HFFc6 (cell line): ENCODE measurements at regions not wholly inside any gene's neighbourhood (a gene's known extent, or its start where the extent isn't known, plus 50 kb on each side); places are given as distances from the start of the nearest gene placed in this dataset.
A peak's percentile ranks its signal among the peaks of the same experiment; 100 is the strongest.
"Not testable (repeated sequence)": the region's sequence is repeated elsewhere in the genome, so short reads cannot be mapped to it uniquely, and the experiment has no call there.

Experiments
- DNase-seq: peaks from one replicate; pipeline ENCODE4 v3.0.0-alpha.2; 2018
- H3K27ac Mint-ChIP-seq: 2 replicates; pipeline ENCODE4 v1.8.0; 2020; ENCODE audit warnings: mild to moderate bottlenecking, mixed read lengths
- H3K27me3 Mint-ChIP-seq: 2 replicates; pipeline ENCODE4 v1.8.0; 2021; ENCODE audit warnings: mild to moderate bottlenecking, moderate library complexity, mixed read lengths; ENCODE audit not compliant: insufficient read depth
- H3K36me3 Mint-ChIP-seq: 2 replicates; pipeline ENCODE4 v1.8.0; 2021; ENCODE audit warnings: low read depth, mixed read lengths
- H3K4me1 Mint-ChIP-seq: 2 replicates; pipeline ENCODE4 v1.8.0; 2020; ENCODE audit warnings: low read depth, mixed read lengths
- H3K4me3 Mint-ChIP-seq: 2 replicates; pipeline ENCODE4 v1.8.0; 2020; ENCODE audit warnings: mild to moderate bottlenecking, moderate library complexity, mixed read lengths
- H3K9me3 Mint-ChIP-seq: 2 replicates; pipeline ENCODE4 v1.8.0; 2020; ENCODE audit warnings: mild to moderate bottlenecking, mixed read lengths
- TF ChIP-seq, protein P1 (sequence below): fragments of 200-600 bp; sonication (generic); IDR thresholded peaks from 2 replicates; pipeline ENCODE4 v1.5.0; 2021; ENCODE audit warnings: antibody characterized with exemption, mild to moderate bottlenecking

DNA sequence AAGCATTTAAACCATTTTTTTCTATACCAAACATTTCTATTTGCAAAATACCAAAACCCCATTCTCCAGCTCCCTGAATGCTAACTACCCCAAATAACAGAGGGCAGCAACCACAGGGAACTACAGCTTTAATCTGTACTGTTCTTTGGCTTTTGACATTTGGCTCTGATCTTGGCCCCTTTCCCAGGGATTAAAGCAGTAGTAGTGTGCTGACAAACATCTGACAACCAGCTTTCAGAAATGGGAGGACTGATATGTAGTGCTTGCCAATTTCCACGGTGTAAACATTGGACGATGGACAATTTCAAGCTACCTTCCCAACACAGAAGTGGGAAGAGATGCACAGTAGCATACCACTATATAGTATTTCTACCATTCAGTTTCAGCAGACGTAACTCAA lies 88.4 kb upstream of the TEAD1 start:
- Mint-ChIP-seq H3K27me3 (no peaks in the 10 kb centered on the region), H3K9me3 (no peaks in the 10 kb centered on the region), H3K4me3 (no peak overlapping the region), H3K27ac (no peak overlapping the region), H3K36me3 (no peaks in the 10 kb centered on the region), H3K4me1 (peaks cover 40% of the 10 kb centered on the region)
- DNase-seq = no peak
- TF ChIP-seq, protein P1, sequence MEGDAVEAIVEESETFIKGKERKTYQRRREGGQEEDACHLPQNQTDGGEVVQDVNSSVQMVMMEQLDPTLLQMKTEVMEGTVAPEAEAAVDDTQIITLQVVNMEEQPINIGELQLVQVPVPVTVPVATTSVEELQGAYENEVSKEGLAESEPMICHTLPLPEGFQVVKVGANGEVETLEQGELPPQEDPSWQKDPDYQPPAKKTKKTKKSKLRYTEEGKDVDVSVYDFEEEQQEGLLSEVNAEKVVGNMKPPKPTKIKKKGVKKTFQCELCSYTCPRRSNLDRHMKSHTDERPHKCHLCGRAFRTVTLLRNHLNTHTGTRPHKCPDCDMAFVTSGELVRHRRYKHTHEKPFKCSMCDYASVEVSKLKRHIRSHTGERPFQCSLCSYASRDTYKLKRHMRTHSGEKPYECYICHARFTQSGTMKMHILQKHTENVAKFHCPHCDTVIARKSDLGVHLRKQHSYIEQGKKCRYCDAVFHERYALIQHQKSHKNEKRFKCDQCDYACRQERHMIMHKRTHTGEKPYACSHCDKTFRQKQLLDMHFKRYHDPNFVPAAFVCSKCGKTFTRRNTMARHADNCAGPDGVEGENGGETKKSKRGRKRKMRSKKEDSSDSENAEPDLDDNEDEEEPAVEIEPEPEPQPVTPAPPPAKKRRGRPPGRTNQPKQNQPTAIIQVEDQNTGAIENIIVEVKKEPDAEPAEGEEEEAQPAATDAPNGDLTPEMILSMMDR = no peak

- peak overlapping the region; percentile 70 for H3K27ac Mint-ChIP-seq
- peaks cover 24% of the 10 kb centered on the region for H3K4me1 Mint-ChIP-seq
- DNase-seq = peak; percentile 58
- H3K36me3 Mint-ChIP-seq = no peaks in the 10 kb centered on the region
- H3K27me3 Mint-ChIP-seq = no peaks in the 10 kb centered on the region
- no peak overlapping the region for H3K4me3 Mint-ChIP-seq
- TF ChIP-seq, protein P1 = no peak
- H3K9me3 Mint-ChIP-seq = no peaks in the 10 kb centered on the region
Observed at GRCh38 chr11:12587333-12587991, 86.8 kb upstream of the TEAD1 start.

DNA sequence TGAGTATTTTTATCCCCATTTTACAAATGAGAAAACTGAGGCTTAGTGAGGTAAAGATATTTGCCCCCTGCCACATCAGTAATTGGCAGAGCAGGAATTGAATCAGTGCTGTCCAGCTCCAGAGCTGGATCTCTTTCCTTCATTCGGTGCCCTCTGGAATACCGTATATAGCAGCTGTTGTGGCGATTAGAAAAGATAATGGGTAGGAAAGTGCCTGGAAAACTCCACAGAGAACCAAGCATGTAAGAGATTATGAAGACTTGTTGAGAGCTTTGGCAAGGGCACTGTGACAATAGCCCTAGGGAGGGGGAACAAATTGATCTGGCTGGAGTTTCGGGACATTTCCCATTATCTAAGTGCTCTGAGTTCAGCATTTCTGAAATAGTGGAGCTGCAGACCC lies 82.5 kb upstream of the TEAD1 start:
- H3K4me1 Mint-ChIP-seq = peaks cover 22% of the 10 kb centered on the region
- no peak overlapping the region for H3K27ac Mint-ChIP-seq
- H3K27me3 Mint-ChIP-seq = no peaks in the 10 kb centered on the region
- DNase-seq = no peak
- H3K4me3 Mint-ChIP-seq = no peak overlapping the region
- no peaks in the 10 kb centered on the region; the same call in 1 of the 2 replicates for H3K36me3 Mint-ChIP-seq
- TF ChIP-seq, protein P1 = no peak
- H3K9me3 Mint-ChIP-seq = no peaks in the 10 kb centered on the region

GRCh38 chr11:12592283-12592682 lies 81.9 kb upstream of the TEAD1 start:
- no peak overlapping the region for H3K4me3 Mint-ChIP-seq
- no peaks in the 10 kb centered on the region for H3K9me3 Mint-ChIP-seq
- no peak overlapping the region for H3K27ac Mint-ChIP-seq
- peaks cover 17% of the 10 kb centered on the region for H3K4me1 Mint-ChIP-seq
- H3K36me3 Mint-ChIP-seq = no peaks in the 10 kb centered on the region; the same call in 1 of the 2 replicates
- TF ChIP-seq, protein P1 = no peak
- no peaks in the 10 kb centered on the region for H3K27me3 Mint-ChIP-seq
- DNase-seq = no peak

DNA sequence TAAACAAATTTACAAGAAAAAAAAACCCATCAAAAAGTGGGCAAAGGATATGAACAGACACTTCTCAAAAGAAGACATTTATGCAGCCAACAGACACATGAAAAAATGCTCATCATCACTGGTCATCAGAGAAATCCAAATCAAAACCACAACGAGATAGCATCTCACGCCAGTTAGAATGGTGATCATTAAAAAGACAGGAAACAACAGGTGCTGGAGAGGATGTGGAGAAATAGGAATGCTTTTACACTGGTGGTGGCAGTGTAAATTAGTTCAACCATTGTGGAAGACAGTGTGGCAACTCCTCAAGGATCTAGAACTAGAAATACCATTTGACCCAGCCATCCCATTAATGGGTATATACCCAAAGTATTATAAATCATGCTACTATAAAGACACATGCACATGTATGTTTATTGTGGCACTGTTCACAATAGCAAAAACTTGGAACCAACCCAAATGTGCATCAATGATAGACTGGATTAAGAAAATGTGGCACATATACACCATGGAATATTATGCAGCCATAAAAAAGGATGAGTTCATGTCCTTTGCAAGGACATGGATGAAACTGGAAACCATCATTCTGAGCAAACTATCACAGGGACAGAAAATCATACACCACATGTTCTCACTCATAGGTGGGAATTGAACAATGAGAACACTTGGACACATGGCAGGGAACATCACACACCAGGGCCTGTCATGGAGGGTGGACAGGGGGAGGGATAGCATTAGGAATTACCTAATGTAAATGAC lies 79.0 kb upstream of the TEAD1 start:
- H3K4me3 Mint-ChIP-seq, H3K27ac Mint-ChIP-seq, DNase-seq: not testable (repeated sequence)

More for the DNA sequence above, 79.0 kb upstream of the TEAD1 start:
- H3K9me3 Mint-ChIP-seq, H3K4me1 Mint-ChIP-seq, H3K27me3 Mint-ChIP-seq, H3K36me3 Mint-ChIP-seq: not testable (repeated sequence)
